GM10248 (cell line): ENCODE measurements at regions not wholly inside any gene's neighbourhood (a gene's known extent, or its start where the extent isn't known, plus 50 kb on each side); places are given as distances from the start of the nearest gene placed in this dataset.

Source experiments
- CTCF ChIA-PET: fragments of 300-600 bp; sonication (Branson Sonifier 250); formaldehyde crosslinking; extraction: SDS; loops from one replicate; lab custom pipeline; 2021; ENCODE audit warnings: antibody characterized with exemption; lab: Yijun Ruan, JAX
- POLR2A ChIA-PET: fragments of 350-650 bp; sonication (Branson Sonifier 250); formaldehyde crosslinking; extraction: SDS; loops from one replicate; lab custom pipeline; 2020; ENCODE audit warnings: antibody characterized with exemption; lab: Yijun Ruan, JAX
- DNase-seq: peaks from one replicate; pipeline ENCODE4 v3.0.0; 2012; ENCODE audit errors: extremely low spot score
- CTCF ChIP-seq: IDR thresholded peaks from 2 replicates; pipeline ENCODE4 v1.5.1; 2012; ENCODE audit warnings: mild to moderate bottlenecking, low read depth; ENCODE audit errors: extremely low read depth, missing control alignments, control extremely low read depth

- TF ChIP-seq CTCF: no peak
- DNase-seq: no peak
- ChIA-PET POLR2A (no interaction called here), CTCF (interaction anchor here (1.2 kb wide), 1 partner anchor 42 kb away, joined by 3 read pairs; no protein-coding TSS in a partner anchor)
Observed at GRCh38 chr5:176711883-176712282, 64.6 kb downstream of the TSPAN17 start.

GRCh38 chr5:176712546-176713304 is 65.4 kb downstream of the TSPAN17 start:
- no peak for TF ChIP-seq CTCF
- CTCF ChIA-PET: no interaction called here
- POLR2A ChIA-PET: no interaction called here

GRCh38 chr5:176713409-176713808 is 66.1 kb downstream of the TSPAN17 start:
- CTCF ChIA-PET: no interaction called here
- DNase-seq: no peak
- POLR2A ChIA-PET: no interaction called here
- TF ChIP-seq CTCF: no peak

More at GRCh38 chr5:176712546-176713304, 65.4 kb downstream of the TSPAN17 start:
- no peak for DNase-seq

DNA sequence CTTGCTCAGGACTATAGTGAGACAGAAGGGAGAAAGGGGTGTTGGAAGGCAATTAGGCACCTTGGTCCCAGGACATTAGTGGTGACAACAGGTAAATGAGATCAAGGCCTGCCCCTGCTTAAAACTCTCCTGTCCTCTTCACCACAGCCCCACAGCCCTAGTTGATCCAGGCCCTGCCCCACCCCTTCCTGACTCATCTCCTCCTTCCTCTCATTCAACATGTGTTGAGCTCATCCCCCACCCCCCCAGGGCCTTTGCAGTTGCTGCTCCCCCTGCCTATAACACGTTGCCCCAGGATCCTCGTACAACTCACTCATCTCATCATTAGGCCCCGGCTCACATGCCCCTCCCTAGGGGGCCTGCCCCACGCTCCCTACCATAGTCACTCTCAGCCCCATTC is 66.8 kb downstream of the TSPAN17 start:
- POLR2A ChIA-PET: no interaction called here
- CTCF ChIA-PET: no interaction called here
- no peak for DNase-seq
- TF ChIP-seq CTCF: no peak

GRCh38 chr5:176716320-176716719 is 69.0 kb downstream of the TSPAN17 start:
- no peak for TF ChIP-seq CTCF
- POLR2A ChIA-PET: no interaction called here
- CTCF ChIA-PET: no interaction called here
- no peak for DNase-seq

DNA sequence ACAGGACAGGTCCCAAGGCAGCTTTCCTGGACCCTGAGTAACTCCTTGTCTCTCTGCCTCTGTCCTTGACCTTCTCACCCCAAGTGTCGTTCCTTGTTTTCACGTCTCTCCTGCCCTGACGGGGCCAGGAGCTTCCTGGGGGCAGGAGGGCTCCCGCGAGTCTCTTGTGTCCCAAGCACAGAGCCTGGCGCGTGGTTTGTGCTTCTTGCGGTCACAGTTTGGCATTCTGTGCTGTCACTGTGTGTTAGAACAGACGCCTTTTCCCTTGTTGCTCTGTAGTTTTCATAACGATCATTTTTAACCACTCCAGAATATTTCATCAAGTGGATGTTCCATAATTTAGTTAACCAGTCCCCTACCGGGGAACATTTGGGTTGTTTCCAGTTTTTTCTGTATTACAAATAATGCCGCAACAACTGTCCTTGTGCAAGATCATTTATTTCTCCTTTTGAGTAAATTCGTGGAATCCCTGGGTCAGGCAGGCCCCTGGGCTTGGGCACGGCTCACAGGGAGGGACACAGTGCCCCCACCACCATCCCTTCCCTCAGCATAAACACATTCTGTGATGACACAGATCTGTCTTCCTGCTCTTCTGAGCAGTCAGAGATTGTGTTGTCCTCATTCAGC is 71.9 kb downstream of the TSPAN17 start:
- no peak for DNase-seq
- no peak for TF ChIP-seq CTCF
- POLR2A ChIA-PET: no interaction called here
- CTCF ChIA-PET: interaction anchor here (1.4 kb wide), 2 partner anchors 10 to 146 kb away, joined by 3 read pairs; no protein-coding TSS in a partner anchor
